SK-N-SH (cell line): ENCODE measurements at regions not wholly inside any gene's neighbourhood (a gene's known extent, or its start where the extent isn't known, plus 50 kb on each side); places are given as distances from the start of the nearest gene placed in this dataset.

Source experiments
- CTCF ChIP-seq: fragments of 200-600 bp; sonication (generic); IDR thresholded peaks from 2 replicates; pipeline ENCODE4 v1.6.1; 2017; ENCODE audit warnings: antibody characterized with exemption, mild to moderate bottlenecking, moderate library complexity
- EP300 ChIP-seq, 2 experiments: IDR thresholded peaks; 2 replicates each; pipeline versions ENCODE4 v1.4.0 to v1.6.1; 2012; ENCODE audit warnings: borderline replicate concordance in 1 of 2, low read depth in 1 of 2, low read length in 1 of 2
- EZH2phosphoT487 ChIP-seq: fragments of 200-600 bp; sonication (generic); IDR thresholded peaks from 2 replicates; pipeline ENCODE4 v1.6.1; 2017; ENCODE audit warnings: low read depth, mixed run types, mild to moderate bottlenecking, antibody characterized with exemption, moderate library complexity, borderline replicate concordance
- FOXM1 ChIP-seq: IDR thresholded peaks from 2 replicates; pipeline ENCODE4 v1.4.0; 2012; ENCODE audit warnings: low read depth, mild to moderate bottlenecking
- GABPA ChIP-seq: IDR thresholded peaks from 2 replicates; pipeline ENCODE4 v1.4.0; 2012; ENCODE audit warnings: low read depth, mild to moderate bottlenecking
- MAX ChIP-seq: IDR thresholded peaks from 2 replicates; pipeline ENCODE4 v1.4.0; 2012; ENCODE audit warnings: low read depth
- POLR2AphosphoS5 ChIP-seq: IDR thresholded peaks from 2 replicates; pipeline ENCODE4 v1.6.1; 2012; ENCODE audit warnings: low read depth, low read length
- RAD21 ChIP-seq: IDR thresholded peaks from 2 replicates; pipeline ENCODE4 v1.6.1; 2012; ENCODE audit warnings: mild to moderate bottlenecking, low read length
- RCOR1 ChIP-seq: fragments of 150-350 bp; IDR thresholded peaks from 2 replicates; pipeline ENCODE4 v1.6.1; 2017; ENCODE audit warnings: antibody characterized with exemption, low read length
- SIN3A ChIP-seq: IDR thresholded peaks from 2 replicates; pipeline ENCODE4 v1.6.1; 2012; ENCODE audit warnings: low read depth, mild to moderate bottlenecking, low read length, moderate library complexity, borderline replicate concordance
- TCF12 ChIP-seq: IDR thresholded peaks from 2 replicates; pipeline ENCODE4 v1.4.0; 2012
- TEAD4 ChIP-seq: IDR thresholded peaks from 2 replicates; pipeline ENCODE4 v1.4.0; 2012; ENCODE audit warnings: mild to moderate bottlenecking, borderline replicate concordance; ENCODE audit not compliant: insufficient read depth
- USF2 ChIP-seq: fragments of 150-350 bp; IDR thresholded peaks from 2 replicates; pipeline ENCODE4 v1.6.1; 2017; ENCODE audit warnings: antibody characterized with exemption, low read length, low read depth, borderline replicate concordance
- YY1 ChIP-seq: IDR thresholded peaks from 2 replicates; pipeline ENCODE4 v1.4.0; 2012; ENCODE audit warnings: low read depth, mild to moderate bottlenecking

GRCh38 chr11:15805726-15806125 is 550.6 kb downstream of the SOX6 start:
- TF ChIP-seq EZH2phosphoT487 (no peak), MAX (no peak), CTCF (no peak), POLR2AphosphoS5 (no peak), GABPA (no peak), EP300 (IDR thresholded peaks at IDR 0.05; ENCODE audit: borderline replicate concordance in 1 of 2, low read depth in 1 of 2, low read length in 1 of 2) (no peak), TEAD4 (no peak), SIN3A (no peak), FOXM1 (no peak), USF2 (no peak), RAD21 (no peak), RCOR1 (no peak), YY1 (no peak), TCF12 (no peak)
